NCI-H1694 treated with DMSO at 0.1 percent for 48 hours (cell line): ENCODE measurements at regions not wholly inside any gene's neighbourhood (a gene's known extent, or its start where the extent isn't known, plus 50 kb on each side); places are given as distances from the start of the nearest gene placed in this dataset.

Experiments used
- DNase-seq: peaks from one replicate; lab custom pipeline; 2025; lab: John Stamatoyannopoulos, UW

DNA sequence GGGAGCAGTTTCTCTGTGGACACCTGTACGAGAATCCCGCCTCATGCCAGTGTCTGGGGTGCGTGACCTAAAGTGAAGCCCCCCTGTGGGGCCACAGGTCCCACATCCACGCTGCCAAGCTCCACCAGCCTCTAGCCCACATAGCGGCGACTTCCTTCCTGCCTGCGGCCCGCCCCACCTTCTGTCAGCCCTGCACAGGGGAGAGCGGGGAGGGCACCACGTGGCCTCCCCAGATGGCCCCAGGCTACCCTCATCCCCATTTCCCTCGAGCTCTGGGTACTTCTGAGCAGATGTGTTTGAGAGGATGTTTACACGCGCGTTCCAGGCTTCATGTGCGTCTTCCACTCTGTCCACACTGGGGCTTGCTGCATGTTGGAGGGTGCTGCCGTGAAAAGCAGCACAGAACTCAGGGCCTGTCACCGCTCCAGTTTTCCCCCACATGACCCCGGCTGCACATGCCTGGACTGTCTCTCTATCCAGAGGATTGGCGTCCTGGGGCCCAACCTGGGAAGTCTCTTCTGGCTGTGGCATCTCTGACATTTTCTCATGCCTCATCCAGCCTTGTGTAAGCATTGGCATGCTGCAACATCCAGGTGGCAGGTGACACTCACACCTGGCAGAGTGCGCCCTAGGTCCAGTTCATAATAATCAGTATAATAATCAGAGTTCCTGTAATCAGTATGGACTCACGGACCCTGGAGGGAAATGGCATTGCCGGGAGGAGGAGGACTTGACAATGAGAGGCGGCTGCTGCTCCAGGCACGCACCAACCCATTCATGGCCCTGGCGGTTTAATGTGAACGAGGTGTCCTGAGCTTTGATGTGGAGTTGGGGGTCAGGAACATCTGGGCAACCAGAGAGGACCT, 146.3 kb upstream of the TWIST2 start:
- DNase-seq, result peak; percentile 16

DNA sequence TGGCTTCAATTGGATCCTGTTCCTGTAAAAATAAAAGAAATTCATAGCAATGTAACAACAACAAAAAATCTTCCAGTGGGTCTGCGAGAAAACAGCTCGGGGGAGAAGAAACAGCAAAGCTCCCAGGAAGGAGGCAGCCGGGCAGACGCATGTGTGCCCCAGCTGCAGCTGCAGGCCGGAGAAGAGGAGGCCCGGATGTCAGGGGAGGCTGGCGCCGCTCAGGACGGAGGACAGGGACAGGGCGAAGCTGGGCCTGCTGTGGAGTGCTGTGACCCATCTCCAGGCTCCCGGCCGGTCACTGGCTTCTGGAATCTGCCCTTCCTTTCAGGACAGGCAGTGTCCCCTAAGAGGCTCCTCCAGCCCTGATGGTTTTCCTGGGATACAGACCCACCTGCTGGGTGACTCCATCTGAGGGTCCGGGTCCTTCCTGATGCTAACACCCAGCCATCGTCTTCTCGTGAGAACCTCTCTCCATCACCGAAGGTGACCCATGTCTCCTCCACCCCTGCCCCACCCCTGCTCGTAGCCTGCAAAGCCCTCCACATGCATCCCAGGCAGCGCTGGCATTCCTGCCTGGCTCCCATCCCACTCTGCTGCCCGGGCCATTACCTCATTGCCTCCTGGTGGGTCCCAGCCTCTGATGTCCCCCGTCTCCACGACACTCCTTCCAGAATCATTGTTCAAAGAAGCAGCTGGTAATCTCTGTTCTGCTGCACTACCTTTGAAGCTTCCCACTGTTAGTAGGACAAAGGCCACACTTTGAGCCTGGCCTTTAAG, 145.4 kb upstream of the TWIST2 start:
- no peak for DNase-seq

DNA sequence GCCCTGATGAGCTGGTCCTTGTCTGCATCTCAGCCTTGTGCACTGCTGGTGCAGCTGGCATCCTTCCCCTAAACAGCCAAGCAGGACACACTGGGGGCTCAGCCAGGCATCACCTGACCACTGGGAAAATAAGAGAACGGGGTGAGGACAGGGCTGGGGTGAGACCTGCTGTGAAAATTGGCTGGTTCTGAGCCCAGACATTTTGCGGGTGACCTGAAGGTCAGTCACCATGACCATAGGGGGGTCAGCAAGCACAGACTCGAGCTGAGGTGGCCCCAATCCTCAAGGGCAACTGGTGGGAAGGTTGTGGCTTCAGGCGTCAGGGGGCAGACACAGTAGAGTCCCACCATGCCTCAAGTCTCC, 144.9 kb upstream of the TWIST2 start:
- DNase-seq, result no peak

DNA sequence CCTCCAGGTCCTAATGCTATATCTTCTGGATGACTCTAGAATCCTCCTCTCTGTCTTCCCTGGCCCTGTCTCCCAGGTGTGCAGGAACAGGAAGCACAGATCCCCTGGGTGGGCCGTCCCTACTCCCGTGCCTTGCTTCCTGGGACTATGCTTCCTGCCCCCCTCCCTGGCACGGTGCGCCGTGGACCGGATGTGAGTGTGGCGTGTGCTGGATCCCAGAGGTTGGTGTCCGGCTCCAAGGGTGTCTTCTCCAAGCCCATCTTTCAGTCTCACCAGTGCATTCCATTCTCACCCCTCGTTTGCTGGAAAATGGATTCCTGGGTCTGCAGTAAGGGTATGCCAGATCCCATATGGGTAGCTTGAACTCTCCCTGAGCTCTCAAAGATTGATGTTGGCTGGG, 144.4 kb upstream of the TWIST2 start:
- no peak for DNase-seq

DNA sequence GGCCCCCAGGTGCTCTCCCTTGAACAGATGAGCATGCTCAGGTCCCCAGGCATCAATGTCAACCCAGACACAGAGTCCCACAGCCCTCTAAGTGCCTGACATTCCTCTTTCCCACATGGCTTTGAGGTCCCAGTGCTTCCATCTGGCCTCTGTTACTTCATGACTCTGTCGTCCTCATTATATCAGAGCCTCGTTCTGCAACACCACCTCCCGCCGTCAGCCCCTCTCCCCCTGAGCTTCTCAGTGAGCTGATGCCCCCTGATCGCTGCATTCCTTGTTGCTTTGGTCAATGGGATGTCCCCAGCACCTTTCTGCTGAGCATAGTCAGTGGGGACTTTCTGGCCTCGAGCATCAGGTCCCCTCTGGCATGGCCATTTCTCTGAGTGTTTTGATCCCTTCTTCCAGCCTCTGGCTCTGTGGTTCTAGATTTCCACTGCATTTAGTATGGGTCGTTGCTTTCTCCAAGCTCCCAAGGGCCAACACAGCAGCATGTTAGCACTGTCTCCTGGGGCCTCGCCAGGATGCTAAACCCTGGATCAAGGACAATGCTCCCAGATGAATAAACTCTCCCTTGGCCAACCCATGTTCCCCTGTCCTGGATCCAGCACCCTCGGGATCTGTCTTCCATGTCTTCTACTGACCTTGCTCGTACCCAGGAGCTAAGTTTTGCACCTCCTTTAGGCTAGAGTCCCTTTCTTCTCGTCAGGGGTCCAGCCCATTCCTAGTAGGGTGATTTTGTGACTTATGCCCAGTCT, 143.2 kb upstream of the TWIST2 start:
- no peak for DNase-seq

DNA sequence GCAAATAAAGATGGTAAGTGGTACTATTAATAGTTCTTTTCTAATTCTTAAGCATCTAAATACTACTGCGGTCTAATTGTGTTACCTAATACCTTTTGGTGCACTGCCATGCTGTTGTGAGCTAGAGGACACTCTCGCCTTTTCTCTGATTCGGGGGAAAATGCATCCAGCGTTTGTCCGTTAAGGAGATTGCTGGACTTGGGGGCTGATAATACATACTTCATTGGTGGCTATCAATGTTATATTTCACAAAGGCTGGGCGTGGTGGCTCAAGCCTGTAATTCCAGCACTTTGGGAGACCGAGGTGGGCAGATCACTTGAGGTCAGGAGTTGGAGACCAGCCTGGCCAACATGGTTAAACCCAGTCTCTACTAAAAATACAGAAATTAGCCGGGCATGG, 141.7 kb upstream of the TWIST2 start:
- DNase-seq, result no peak

DNA sequence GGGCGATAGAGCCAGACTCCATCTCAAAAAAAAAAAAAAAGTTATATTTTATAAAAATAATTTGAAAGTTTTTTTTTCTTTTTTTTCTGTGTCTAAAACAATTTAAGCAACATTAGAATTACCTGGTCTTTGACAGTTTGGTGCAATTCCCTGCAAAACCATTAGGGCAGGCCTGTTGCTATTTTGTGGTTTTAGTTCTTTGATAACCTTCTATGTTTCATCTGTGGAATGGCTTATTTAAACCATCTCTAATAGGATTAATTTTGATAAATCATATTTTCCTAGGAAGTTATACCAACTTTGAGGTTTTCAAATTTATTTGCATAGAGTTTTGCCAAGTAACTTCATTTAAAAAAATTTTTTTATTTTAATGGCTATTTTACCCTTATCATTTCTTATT, 141.2 kb upstream of the TWIST2 start:
- no peak for DNase-seq

DNA sequence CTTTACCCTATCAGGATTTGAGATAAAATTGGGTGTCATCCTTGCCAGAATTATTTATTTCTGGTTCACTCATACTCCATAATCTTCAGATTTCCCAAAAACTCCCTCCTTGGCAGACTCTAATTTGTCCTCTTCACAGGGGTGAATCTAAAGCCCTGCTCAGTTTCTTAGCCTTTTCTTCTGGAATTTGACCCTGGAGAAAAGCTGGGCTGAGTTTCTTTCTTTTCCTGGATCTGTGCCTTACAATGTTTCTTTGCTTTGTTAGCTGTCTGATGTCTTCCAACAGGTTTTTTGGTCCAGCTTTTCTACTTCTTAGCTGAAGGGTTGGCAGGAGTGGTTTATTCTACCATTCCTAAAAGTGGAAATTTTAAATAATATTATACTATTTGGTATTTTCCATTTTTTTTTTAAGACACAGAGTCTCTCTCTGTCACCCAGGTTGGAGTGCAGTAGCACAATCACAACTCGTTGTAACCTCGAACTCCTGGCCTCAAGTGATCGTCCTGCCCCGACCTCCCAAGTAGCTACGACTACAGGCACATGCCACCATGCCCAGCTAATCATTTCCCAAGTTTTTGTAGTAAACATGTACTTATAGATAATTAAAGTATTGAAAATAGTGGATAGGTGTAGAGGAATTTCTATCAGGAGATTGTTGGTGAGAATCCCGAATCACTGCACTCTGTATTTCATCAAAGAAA, 138.4 kb upstream of the TWIST2 start:
- DNase-seq, result no peak

DNA sequence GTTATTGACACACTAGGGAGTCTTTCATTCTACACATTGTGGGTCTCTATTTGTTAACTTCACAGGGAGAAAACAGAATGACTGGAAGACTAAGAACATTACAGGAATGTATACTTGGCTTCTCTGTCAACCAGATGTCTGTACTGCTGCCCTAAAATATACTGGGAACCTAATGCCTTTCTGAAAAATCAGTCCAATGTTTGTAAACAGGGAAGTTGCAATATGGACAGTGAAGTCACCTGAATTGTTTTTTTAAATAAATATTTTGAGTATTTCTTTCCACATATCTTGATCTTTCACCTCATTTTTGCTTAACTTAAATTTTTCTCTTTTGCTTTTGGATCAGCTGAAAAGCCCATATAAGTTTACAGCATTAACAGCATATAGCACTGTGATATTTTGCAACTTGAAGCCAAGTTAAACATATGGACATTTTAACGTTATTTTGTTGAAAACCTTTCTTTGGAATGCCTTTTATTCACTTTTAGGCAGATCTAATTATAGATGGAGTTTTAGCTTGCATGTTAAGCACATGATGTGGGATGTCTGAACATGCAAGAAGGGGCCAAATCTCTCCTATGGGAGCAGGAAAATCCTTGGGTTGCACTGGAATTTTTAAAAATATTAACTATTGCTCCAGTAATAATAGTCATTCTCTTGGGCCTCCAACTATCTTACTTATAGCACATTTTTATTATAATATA, 137.7 kb upstream of the TWIST2 start:
- no peak for DNase-seq

DNA sequence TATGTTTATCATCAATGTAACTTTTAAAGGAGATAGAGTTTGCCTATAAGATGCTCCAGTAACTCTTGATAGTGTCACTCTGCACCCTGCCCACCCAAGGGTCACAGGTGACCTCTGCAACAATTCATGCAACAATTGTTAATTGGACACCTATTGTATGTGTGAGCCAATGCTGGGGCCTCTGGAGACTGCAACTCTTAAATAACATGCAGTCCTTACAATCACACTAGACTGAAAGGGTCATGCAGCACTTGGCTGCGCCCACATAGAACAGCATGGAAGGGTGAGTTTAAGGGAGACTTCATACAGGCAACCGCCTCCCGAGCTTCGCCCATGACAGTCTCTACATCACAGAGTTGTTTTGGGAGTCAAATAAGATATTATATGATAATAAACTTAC, 137.1 kb upstream of the TWIST2 start:
- DNase-seq, result no peak

DNA sequence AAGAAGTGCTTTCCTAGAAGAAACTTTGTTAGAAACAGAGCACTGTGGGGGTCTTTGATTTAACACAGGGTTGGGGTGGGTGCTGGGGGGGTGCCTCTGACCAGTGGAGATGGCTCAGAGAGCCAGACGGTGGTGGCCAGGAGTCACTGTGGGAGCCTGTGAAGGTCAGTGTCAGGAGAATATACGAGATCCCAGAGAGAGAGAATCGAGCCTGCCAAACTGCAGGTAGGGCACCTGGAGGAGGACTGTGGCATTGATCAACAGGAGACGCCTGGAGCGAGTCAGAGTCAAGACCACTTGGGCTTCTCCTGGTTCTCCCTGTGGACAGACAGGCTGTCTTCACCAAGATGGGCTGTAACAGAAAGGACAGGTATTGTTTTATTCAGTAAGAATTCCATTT, 136.5 kb upstream of the TWIST2 start:
- DNase-seq, result no peak

DNA sequence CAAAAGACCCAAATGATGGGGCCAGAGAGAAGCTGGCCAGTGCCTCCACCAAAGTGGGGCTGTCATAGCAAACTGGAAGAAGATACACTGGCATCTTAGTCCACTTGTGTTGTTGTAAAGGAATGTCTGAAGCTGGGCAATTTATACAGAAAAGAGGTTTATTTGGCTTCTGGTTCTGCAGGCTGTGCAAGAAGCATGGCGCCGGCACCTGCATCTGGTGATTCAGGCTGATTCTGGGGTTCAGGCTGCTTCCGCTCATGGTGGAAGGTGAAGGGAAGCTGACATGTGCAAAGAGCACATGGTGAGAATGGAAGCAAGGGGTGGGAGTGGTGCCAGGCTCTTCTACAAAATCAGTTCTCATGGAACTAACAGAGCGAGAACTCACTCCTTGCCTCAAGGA, 135.9 kb upstream of the TWIST2 start:
- DNase-seq, result no peak

DNA sequence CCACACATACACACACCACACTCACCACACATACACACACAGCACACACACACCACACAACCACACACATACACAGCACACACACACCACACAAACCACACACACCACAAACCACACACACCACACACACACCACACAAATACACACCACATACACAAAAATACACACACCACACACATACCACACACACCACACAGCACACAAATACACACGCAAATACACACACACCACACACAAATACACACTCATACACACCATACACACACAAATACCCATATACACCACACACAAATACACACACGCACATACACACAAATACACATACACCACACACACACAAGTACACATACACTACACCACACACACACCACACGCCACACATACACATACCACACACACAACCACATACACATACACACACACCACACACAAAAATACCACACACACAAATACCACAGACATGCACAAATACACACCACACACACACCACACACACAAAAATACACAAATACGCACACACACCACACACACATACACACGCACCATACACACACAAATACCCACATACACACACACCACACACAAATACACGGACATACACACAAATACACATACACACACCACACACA, 134.6 kb upstream of the TWIST2 start:
- DNase-seq, result no peak

DNA sequence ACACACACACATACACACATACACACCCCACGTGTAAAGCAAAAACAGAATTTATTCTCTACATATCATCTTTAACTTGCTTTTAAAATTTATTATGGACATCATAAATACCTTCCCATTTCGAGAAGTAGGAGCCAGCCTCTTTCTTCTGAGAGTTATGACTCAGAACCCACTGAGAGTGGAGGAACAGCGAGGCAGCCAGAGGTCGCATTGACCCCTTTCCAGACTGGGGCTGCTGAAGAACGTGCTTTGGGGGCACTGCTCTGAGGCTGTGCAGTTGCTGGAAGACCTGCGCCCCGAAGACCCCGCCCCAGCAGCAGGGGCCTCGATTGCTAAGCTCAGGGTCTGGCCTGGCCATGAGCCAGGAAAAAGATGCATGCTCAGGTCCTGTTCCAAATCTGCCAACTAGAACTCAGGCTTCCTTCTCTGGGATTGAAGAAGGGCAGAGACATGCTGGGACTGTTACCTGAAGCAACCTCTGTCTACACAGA, 133.8 kb upstream of the TWIST2 start:
- DNase-seq, result no peak

DNA sequence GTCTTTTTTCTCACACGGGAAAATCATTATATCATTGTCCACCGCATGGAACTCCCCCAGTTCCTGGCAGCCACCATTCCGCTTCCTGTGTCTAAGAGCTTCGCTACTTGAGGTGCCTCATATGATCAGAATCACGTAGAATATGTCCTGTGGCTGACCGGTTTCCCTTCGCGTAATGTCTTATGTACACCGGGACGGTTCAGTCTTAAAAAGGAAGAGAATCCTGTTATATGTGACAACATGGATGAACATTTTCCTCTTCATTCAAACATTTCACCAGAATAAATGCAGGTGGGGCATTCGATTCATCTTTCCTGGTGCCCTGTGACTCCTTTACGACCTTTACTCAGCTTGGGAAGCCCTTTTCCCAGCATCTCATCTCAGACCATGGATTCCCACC, 131.7 kb upstream of the TWIST2 start:
- no peak for DNase-seq

DNA sequence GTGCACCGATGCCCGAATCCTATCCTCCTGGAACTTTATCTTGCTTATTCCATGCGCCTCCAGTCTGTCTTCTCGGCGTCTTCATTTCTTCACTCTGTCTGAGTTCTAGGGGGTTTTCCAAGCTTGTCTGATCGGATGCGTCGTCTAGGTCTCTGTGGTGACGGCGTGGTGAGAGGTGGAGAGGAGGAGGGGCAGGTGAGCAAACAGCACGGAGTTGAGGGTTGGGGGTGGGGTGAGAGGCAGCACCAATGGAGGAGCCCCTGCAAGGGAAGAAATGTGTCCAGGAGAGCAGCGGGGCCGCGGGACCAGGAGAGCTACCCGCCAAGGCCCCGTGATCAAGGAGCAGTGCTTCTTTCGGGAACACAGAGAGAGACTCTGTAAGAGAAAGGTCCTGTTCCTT, 131.3 kb upstream of the TWIST2 start:
- DNase-seq, result no peak

DNA sequence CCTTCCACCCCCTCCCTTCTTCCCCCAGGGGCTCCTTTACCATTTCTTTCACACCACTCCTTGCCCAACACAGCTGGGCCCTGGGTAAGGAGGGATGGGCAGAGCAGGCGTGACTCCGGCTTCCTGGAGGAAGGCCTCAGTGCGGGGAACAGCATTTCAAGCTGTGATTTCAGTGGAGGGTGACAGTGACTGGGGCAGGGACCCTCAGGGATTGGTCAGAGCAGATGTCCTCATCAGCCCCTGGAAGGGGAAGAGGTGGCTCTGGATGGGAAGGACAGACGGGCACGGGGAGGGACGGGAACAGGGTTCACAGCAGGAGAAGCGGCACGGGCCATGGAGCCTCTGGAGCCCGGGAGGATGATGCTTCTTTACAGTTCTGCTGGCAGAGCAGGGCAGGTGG, 130.8 kb upstream of the TWIST2 start:
- no peak for DNase-seq

DNA sequence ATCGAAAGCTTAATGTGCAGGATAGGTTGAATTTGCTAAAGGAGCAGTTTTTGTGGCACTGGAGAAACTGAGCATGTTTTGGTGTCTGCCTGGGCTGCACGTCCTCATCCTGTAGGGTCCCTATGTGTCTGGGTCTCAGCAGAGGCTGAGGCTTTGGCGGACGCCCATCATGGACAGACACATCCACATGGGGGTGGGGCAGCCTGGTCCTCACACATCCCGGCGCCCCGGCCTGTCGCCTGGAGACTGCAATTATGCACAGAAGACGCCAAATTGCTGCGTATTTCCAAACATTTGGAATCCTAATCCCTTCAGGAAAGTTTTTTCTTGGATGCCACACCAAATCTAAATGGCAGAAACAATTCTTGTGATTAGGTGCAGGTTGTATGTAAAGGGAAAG, 128.2 kb upstream of the TWIST2 start:
- no peak for DNase-seq

DNA sequence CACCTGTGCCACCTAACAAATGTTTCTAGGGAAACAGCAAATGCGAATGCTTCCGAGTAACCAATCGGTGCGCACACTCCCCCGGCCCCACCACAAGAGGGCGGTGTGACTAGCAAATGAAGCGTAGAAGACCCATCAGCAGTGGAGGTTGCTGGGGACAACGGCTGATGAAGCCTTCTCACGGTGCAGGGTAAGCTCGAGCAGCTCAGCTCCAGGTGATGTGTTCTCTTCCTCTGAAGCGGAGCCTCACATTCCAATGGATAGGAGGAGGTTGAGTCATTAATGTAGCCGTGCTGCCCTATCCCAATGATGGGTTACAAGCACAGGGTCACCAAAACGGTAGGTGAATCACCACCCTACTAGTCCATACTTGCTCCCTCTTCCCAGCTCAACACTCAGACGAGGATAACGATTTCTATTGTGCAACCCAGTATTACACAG, 127.6 kb upstream of the TWIST2 start:
- DNase-seq, result peak; percentile 41

DNA sequence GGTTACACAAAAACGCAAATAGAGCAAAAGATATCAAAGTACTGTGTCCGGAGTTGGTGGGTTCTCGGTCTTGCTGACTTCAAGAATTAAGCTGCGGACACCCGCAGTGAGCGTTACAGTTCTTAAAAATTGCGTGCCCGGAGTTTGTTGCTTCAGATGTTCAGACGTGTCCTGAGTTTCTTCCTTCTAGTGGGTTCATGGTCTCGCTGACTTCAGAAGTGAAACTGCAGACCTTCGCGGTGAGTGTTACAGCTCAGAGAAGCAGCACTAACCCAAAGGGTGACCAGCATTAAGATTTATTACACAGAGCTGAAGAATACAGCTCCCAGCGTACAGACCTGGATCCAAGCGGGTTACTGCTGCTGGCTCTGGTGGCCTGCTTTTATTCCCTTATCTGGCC, 125.7 kb upstream of the TWIST2 start:
- no peak for DNase-seq

DNA sequence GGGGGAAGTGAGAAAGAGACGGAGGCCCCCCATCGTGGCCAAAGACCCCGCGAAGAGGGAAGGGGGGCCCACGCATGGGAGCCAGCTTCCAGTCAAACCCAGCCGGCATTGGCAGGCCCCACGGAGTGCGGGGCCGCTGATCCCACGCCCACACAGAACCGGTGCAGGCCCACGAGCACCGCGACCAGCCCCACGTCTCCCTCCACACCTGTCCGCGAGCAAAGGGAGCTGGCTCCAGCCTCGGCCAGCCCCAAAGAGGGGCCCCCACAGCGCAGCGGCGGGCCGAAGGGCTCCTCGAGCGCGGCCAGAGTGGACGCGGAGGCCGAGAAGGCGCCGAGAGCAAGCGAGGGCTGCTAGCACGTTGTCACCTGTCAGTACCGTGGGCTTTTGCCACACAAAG, 125.0 kb upstream of the TWIST2 start:
- no peak for DNase-seq
